OCI-LY1 (cell line): ENCODE measurements at regions not wholly inside any gene's neighbourhood (a gene's known extent, or its start where the extent isn't known, plus 50 kb on each side); places are given as distances from the start of the nearest gene placed in this dataset.

Source experiments
- H2AFZ ChIP-seq: fragments of 200-600 bp; sonication (generic), shearing (Covaris generic); 2 replicates; pipeline ENCODE4 v1.6.0; 2014; ENCODE audit warnings: antibody characterized with exemption, mild to moderate bottlenecking, low read length
- H3F3A ChIP-seq: fragments of 200-600 bp; sonication (generic), shearing (Covaris generic); 2 replicates; pipeline ENCODE4 v1.6.0; 2014; ENCODE audit warnings: mild to moderate bottlenecking, antibody characterized with exemption, low read length, moderate library complexity; ENCODE audit not compliant: insufficient read depth
- H3K27ac ChIP-seq: fragments of 200-600 bp; sonication (generic); 2 replicates; pipeline ENCODE4 v1.5.1; 2014; ENCODE audit warnings: low read length, mixed run types, mild to moderate bottlenecking, low read depth; ENCODE audit not compliant: poor library complexity, severe bottlenecking
- H3K27me3 ChIP-seq: fragments of 200-600 bp; sonication (generic); 2 replicates; pipeline ENCODE4 v1.6.0; 2014; ENCODE audit warnings: antibody characterized with exemption, mild to moderate bottlenecking, low read length, moderate library complexity; ENCODE audit not compliant: insufficient read depth
- H3K36me3 ChIP-seq: fragments of 200-600 bp; sonication (generic); 2 replicates; pipeline ENCODE4 v1.6.1; 2014; ENCODE audit warnings: mild to moderate bottlenecking, antibody characterized with exemption, low read length, moderate library complexity, mixed read lengths; ENCODE audit not compliant: insufficient read depth
- H3K4me1 ChIP-seq: fragments of 200-600 bp; sonication (generic); 2 replicates; pipeline ENCODE4 v1.5.1; 2014; ENCODE audit warnings: mild to moderate bottlenecking, low read length, moderate library complexity; ENCODE audit not compliant: insufficient read depth, severe bottlenecking
- H3K4me2 ChIP-seq: fragments of 200-600 bp; sonication (generic), shearing (Covaris generic); 2 replicates; pipeline ENCODE4 v1.6.1; 2014; ENCODE audit warnings: low read length
- H3K4me3 ChIP-seq: fragments of 200-600 bp; sonication (generic); 2 replicates; pipeline ENCODE4 v1.5.1; 2014; ENCODE audit warnings: low read length, low read depth, mild to moderate bottlenecking, mixed read lengths; ENCODE audit not compliant: poor library complexity, severe bottlenecking
- H3K79me2 ChIP-seq: fragments of 200-600 bp; shearing (Covaris generic); 2 replicates; pipeline ENCODE4 v1.6.1; 2016; ENCODE audit warnings: mixed run types, low read length, mixed read lengths; ENCODE audit not compliant: insufficient read depth
- H3K9ac ChIP-seq: fragments of 200-600 bp; sonication (generic), shearing (Covaris generic); 2 replicates; pipeline ENCODE4 v1.6.1; 2014; ENCODE audit warnings: mild to moderate bottlenecking, low read length, mixed read lengths
- H3K9me2 ChIP-seq: fragments of 200-600 bp; sonication (generic), shearing (Covaris generic); 2 replicates; pipeline ENCODE4 v1.6.1; 2014; ENCODE audit warnings: low read depth, mild to moderate bottlenecking, low read length, mixed read lengths
- H3K9me3 ChIP-seq: fragments of 200-600 bp; shearing (Covaris generic); 2 replicates; pipeline ENCODE4 v1.6.1; 2014; ENCODE audit warnings: low read length, mixed read lengths
- H4K20me1 ChIP-seq: fragments of 200-600 bp; sonication (generic), shearing (Covaris generic); 2 replicates; pipeline ENCODE4 v1.6.0; 2016; ENCODE audit warnings: mild to moderate bottlenecking, low read length; ENCODE audit not compliant: insufficient read depth
- EZH2 ChIP-seq: fragments of 200-600 bp; sonication (generic), shearing (Covaris generic); IDR thresholded peaks from 2 replicates; pipeline ENCODE4 v1.8.0; 2017; ENCODE audit warnings: borderline replicate concordance, mixed run types, mild to moderate bottlenecking, antibody characterized with exemption, low read length, moderate library complexity, mixed read lengths
- TF ChIP-seq, protein P1 (sequence below): fragments of 200-600 bp; sonication (generic), shearing (Covaris generic); IDR thresholded peaks from 2 replicates; pipeline ENCODE4 v1.5.1; 2017; ENCODE audit warnings: mild to moderate bottlenecking, antibody characterized with exemption, low read length, moderate library complexity, mixed read lengths

- TF ChIP-seq EZH2, result no peak
- TF ChIP-seq, protein P1, sequence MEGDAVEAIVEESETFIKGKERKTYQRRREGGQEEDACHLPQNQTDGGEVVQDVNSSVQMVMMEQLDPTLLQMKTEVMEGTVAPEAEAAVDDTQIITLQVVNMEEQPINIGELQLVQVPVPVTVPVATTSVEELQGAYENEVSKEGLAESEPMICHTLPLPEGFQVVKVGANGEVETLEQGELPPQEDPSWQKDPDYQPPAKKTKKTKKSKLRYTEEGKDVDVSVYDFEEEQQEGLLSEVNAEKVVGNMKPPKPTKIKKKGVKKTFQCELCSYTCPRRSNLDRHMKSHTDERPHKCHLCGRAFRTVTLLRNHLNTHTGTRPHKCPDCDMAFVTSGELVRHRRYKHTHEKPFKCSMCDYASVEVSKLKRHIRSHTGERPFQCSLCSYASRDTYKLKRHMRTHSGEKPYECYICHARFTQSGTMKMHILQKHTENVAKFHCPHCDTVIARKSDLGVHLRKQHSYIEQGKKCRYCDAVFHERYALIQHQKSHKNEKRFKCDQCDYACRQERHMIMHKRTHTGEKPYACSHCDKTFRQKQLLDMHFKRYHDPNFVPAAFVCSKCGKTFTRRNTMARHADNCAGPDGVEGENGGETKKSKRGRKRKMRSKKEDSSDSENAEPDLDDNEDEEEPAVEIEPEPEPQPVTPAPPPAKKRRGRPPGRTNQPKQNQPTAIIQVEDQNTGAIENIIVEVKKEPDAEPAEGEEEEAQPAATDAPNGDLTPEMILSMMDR, result no peak
- no peaks in the 10 kb centered on the region for H3K9me2 ChIP-seq
- H3K4me3 ChIP-seq, result no peak overlapping the region
- H3K4me2 ChIP-seq, result no peak overlapping the region
- no peak overlapping the region for H3K27ac ChIP-seq
- no peaks in the 10 kb centered on the region for H3K9me3 ChIP-seq
- H3F3A ChIP-seq, result no peaks in the 10 kb centered on the region
- no peaks in the 10 kb centered on the region for H3K36me3 ChIP-seq
- H3K4me1 ChIP-seq, result no peaks in the 10 kb centered on the region
- H2AFZ ChIP-seq, result no peak overlapping the region
- H3K9ac ChIP-seq, result no peak overlapping the region
- no peaks in the 10 kb centered on the region for H3K79me2 ChIP-seq
- no peaks in the 10 kb centered on the region for H4K20me1 ChIP-seq
- no peaks in the 10 kb centered on the region; the same call in 1 of the 2 replicates for H3K27me3 ChIP-seq
Measured at GRCh38 chr13:31433746-31434145, 234.0 kb downstream of the B3GLCT start.

GRCh38 chr13:31434613-31435012 lies 234.8 kb downstream of the B3GLCT start:
- no peaks in the 10 kb centered on the region for H3F3A ChIP-seq
- no peaks in the 10 kb centered on the region for H3K36me3 ChIP-seq
- no peak overlapping the region for H3K9ac ChIP-seq
- no peaks in the 10 kb centered on the region for H3K4me1 ChIP-seq
- H3K27me3 ChIP-seq, result no peaks in the 10 kb centered on the region; the same call in 1 of the 2 replicates
- no peaks in the 10 kb centered on the region for H3K79me2 ChIP-seq
- no peaks in the 10 kb centered on the region for H3K9me2 ChIP-seq
- no peak overlapping the region for H3K27ac ChIP-seq
- H3K4me2 ChIP-seq, result no peak overlapping the region
- H4K20me1 ChIP-seq, result no peaks in the 10 kb centered on the region
- H3K4me3 ChIP-seq, result no peak overlapping the region
- no peaks in the 10 kb centered on the region for H3K9me3 ChIP-seq
- no peak overlapping the region for H2AFZ ChIP-seq
- TF ChIP-seq EZH2, result no peak
- TF ChIP-seq, protein P1, result no peak

DNA sequence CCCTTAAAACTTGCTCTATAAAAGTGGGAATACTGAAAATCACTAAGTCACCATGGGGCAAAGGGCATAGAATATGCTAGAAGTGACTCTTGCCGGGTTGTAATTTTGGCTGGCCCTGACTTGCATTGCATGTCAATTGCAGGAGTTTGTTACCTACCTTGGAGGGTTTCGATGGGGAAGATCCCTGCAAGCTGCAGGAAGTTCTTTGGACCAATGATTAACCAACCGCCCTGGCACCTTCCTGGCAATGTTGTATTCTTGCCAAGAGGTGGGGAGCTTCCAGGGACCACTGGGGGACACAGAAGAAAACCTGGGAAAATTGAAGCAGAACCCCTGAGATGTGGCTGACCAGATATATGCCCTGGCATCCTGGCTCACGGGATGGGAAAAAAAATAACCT lies 235.8 kb downstream of the B3GLCT start:
- TF ChIP-seq, protein P1, result no peak
- no peak for TF ChIP-seq EZH2
- H3K4me2 ChIP-seq, result no peak overlapping the region
- no peaks in the 10 kb centered on the region for H3F3A ChIP-seq
- no peaks in the 10 kb centered on the region for H3K9me2 ChIP-seq
- no peaks in the 10 kb centered on the region; the same call in 1 of the 2 replicates for H3K27me3 ChIP-seq
- H4K20me1 ChIP-seq, result no peaks in the 10 kb centered on the region
- no peaks in the 10 kb centered on the region for H3K4me1 ChIP-seq
- no peaks in the 10 kb centered on the region for H3K36me3 ChIP-seq
- no peak overlapping the region for H2AFZ ChIP-seq
- no peak overlapping the region for H3K4me3 ChIP-seq
- no peak overlapping the region for H3K9ac ChIP-seq
- H3K79me2 ChIP-seq, result no peaks in the 10 kb centered on the region
- no peak overlapping the region for H3K27ac ChIP-seq
- H3K9me3 ChIP-seq, result no peaks in the 10 kb centered on the region
